Peyer's patch (tissue), 4 donors: ENCODE measurements at regions not wholly inside any gene's neighbourhood (a gene's known extent, or its start where the extent isn't known, plus 50 kb on each side); places are given as distances from the start of the nearest gene placed in this dataset.

Experiments used
- DNase-seq, 3 donors: peaks; one replicate each; pipeline ENCODE4 v3.0.0-alpha.2; 2017 to 2019
- H3K27ac ChIP-seq, 4 donors: fragments of 200-600 bp; sonication (generic); one replicate each; pipeline ENCODE4 v1.5.1; 2016 to 2019
- H3K27me3 ChIP-seq, 2 donors: fragments of 200-600 bp; sonication (generic); one replicate each; pipeline ENCODE4 v1.5.1; 2019
- H3K36me3 ChIP-seq, 3 donors: fragments of 200-600 bp; sonication (generic); one replicate each; pipeline ENCODE4 v1.5.1; 2016 to 2019
- H3K4me1 ChIP-seq, 4 donors: fragments of 200-600 bp; sonication (generic); one replicate each; pipeline ENCODE4 v1.5.1; 2016 to 2019
- H3K4me3 ChIP-seq, 4 donors: fragments of 200-600 bp; sonication (generic); 1 replicate in 3 of 4; 2 replicates in 1 of 4; pipeline ENCODE4 v1.5.1; 2016 to 2019; ENCODE audit warnings: mild to moderate bottlenecking in 1 of 4
- H3K9me3 ChIP-seq, 4 donors: fragments of 200-600 bp; sonication (generic); one replicate each; pipeline ENCODE4 v1.5.1; 2016 to 2019; ENCODE audit warnings: mild to moderate bottlenecking in 1 of 4
- POLR2A ChIP-seq, 2 donors: fragments of 450-650 bp; IDR thresholded peaks; one replicate each; pipeline ENCODE4 v1.5.1; 2017; ENCODE audit warnings: antibody characterized with exemption in 2 of 2, mild to moderate bottlenecking in 2 of 2, moderate library complexity in 2 of 2
- TF ChIP-seq, protein P1 (sequence below), 6 experiments: fragments of 450-650 bp in 4 of 6; fragments of 200-600 bp in 2 of 6; sonication (generic) in 1 of 6; IDR thresholded peaks; one replicate each; pipeline ENCODE4 v1.5.1; 2017 to 2019; ENCODE audit warnings: antibody characterized with exemption in 6 of 6, mild to moderate bottlenecking in 3 of 6, moderate library complexity in 1 of 6

DNA sequence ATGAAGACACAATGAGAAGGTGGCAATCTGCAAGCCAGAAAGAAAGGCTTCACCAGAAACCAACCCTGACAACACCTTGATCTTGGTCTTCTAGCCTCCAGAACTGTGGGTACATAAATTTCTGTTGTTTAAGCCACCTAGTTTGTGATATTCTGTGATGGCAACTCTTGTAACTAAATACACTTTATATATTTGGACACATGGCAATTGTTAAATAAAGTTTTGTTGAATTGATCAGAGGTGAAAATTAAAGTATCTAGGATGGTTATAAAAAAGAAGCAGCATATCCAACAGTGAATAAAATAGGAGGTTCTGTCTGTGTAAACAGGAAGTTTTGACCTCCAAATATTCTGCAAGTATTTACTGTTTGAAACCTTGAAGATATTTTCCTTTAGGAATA, 516.3 kb downstream of the SOX5 start:
- Histone ChIP-seq H3K4me3 (no peak overlapping the region), H3K4me1 (no peaks in the 10 kb centered on the region), H3K9me3 (no peaks in the 10 kb centered on the region), H3K27ac (no peak overlapping the region), H3K36me3 (no peaks in the 10 kb centered on the region), H3K27me3 (no peaks in the 10 kb centered on the region)
- no peak for DNase-seq
- no peak for TF ChIP-seq POLR2A (IDR thresholded peaks at IDR 0.05)
- TF ChIP-seq, protein P1, sequence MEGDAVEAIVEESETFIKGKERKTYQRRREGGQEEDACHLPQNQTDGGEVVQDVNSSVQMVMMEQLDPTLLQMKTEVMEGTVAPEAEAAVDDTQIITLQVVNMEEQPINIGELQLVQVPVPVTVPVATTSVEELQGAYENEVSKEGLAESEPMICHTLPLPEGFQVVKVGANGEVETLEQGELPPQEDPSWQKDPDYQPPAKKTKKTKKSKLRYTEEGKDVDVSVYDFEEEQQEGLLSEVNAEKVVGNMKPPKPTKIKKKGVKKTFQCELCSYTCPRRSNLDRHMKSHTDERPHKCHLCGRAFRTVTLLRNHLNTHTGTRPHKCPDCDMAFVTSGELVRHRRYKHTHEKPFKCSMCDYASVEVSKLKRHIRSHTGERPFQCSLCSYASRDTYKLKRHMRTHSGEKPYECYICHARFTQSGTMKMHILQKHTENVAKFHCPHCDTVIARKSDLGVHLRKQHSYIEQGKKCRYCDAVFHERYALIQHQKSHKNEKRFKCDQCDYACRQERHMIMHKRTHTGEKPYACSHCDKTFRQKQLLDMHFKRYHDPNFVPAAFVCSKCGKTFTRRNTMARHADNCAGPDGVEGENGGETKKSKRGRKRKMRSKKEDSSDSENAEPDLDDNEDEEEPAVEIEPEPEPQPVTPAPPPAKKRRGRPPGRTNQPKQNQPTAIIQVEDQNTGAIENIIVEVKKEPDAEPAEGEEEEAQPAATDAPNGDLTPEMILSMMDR (IDR thresholded peaks at IDR 0.05), result no peak

DNA sequence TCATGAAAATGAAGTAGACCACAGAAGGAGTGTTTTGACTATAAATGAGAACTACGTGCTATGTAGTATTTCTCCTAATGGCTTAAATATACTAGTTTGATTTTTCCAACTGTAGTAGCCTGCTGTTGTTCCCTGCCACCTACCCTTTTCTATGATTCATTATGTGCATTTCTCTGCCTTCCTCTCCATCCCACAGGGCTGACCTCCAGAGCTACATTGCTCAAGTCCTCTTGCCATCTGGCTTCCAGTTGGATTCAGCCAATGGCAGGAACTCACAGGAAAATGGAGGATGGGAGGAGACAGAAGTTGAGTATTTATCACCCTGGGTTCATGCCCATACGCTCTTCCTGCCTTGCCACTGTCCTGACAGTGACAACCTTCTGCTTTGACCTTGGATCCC, 515.3 kb downstream of the SOX5 start:
- no peaks in the 10 kb centered on the region for H3K36me3 ChIP-seq
- H3K4me1 ChIP-seq, result no peaks in the 10 kb centered on the region
- no peak overlapping the region for H3K4me3 ChIP-seq
- no peaks in the 10 kb centered on the region for H3K27me3 ChIP-seq
- DNase-seq, result no peak
- no peaks in the 10 kb centered on the region for H3K9me3 ChIP-seq
- no peak overlapping the region for H3K27ac ChIP-seq
- no peak for TF ChIP-seq POLR2A (IDR thresholded peaks at IDR 0.05)
- TF ChIP-seq, protein P1 (IDR thresholded peaks at IDR 0.05), result no peak

DNA sequence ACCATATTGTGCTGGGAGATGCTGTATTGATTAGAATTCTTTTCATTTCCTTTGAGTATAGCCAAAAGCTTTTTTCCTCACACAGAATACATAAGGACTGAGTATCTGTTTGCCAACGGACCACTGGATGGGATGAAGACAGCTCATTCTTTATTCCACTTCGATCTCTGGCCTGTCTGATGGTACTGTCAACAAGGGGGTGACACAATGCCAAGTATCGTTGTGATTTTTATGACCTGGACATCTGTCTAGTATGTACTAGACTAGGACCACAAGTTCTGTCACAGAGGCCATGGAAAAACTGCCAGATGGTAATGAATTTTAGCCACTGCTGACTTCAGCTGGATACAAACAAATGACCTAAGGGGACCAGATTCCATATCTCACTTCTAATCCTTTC, 502.7 kb downstream of the SOX5 start:
- H3K9me3 ChIP-seq, result no peaks in the 10 kb centered on the region
- TF ChIP-seq, protein P1 (IDR thresholded peaks at IDR 0.05), result no peak
- TF ChIP-seq POLR2A (IDR thresholded peaks at IDR 0.05), result no peak
- no peaks in the 10 kb centered on the region for H3K4me1 ChIP-seq
- H3K4me3 ChIP-seq, result no peak overlapping the region
- DNase-seq, result no peak
- no peaks in the 10 kb centered on the region for H3K36me3 ChIP-seq
- no peak overlapping the region for H3K27ac ChIP-seq
- no peaks in the 10 kb centered on the region for H3K27me3 ChIP-seq

DNA sequence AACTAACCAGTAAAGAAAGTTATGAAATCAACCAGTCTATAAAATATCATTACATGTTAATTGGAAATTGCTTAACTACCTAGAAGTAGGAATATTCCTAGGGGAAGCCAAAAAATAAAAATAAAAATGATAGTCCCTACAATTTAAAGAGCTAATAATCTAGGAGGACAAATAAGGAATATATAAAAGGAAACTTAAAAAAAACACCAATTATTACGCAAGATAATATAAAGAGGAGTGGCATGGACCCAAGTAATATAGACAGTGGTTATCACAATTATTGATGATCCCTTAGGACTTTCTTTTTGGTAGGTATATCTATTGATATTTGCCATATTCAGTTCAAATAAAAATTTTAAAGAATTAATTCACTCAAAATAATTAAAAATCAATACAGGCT, 498.7 kb downstream of the SOX5 start:
- Histone ChIP-seq H3K4me3 (no peak overlapping the region), H3K4me1 (no peaks in the 10 kb centered on the region)

DNA sequence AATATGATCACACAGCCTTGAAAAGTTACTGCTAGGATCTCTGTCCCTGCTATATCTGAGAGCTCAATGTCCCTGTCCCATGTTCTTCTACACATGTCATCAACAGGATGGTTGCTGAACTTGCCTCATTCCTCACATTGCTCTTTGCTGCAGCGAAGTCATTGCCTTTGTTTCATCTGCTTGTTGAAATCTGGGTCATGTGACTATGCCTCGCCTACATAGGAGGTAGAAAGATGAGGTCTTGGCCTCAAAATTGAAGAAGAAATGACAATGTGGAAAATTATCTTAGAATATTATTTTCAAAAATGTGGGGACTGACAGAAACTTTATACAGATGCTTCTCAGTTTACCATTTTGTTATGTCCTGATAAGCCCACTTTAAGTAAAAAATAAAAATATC, 494.2 kb downstream of the SOX5 start:
- Histone ChIP-seq H3K36me3 (no peaks in the 10 kb centered on the region), H3K9me3 (no peaks in the 10 kb centered on the region), H3K4me1 (no peaks in the 10 kb centered on the region), H3K27ac (no peak overlapping the region), H3K4me3 (no peak overlapping the region), H3K27me3 (no peaks in the 10 kb centered on the region)
- TF ChIP-seq, protein P1 (IDR thresholded peaks at IDR 0.05), result no peak
- no peak for TF ChIP-seq POLR2A (IDR thresholded peaks at IDR 0.05)
- DNase-seq, result no peak

More for the DNA sequence above, 498.7 kb downstream of the SOX5 start:
- Histone ChIP-seq H3K9me3 (no peaks in the 10 kb centered on the region), H3K36me3 (no peaks in the 10 kb centered on the region), H3K27me3 (no peaks in the 10 kb centered on the region), H3K27ac (no peak overlapping the region)
- DNase-seq, result no peak
- TF ChIP-seq, protein P1 (IDR thresholded peaks at IDR 0.05), result no peak
- TF ChIP-seq POLR2A (IDR thresholded peaks at IDR 0.05), result no peak

DNA sequence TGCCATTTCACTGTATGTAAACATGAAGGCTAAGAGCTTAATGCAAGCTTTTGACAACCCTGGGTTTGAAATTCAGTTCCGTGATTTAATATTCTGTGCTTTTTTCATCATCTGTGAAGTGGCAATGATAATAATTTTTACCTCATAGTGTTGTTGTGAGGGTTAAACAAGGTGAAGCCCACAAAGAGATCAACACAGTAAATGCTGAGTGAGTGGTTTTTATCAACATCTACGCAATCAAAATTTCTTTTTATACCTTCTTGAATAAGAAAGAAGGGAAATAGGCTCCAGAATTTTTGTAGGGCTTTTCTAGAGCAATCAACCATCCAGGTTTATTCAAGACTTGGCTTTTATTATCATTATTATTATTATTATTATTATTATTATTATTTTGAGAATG, 490.8 kb downstream of the SOX5 start:
- Histone ChIP-seq H3K9me3 (no peaks in the 10 kb centered on the region), H3K36me3 (no peaks in the 10 kb centered on the region), H3K27me3 (no peaks in the 10 kb centered on the region), H3K4me3 (no peak overlapping the region), H3K4me1 (no peaks in the 10 kb centered on the region), H3K27ac (no peak overlapping the region)
- no peak for TF ChIP-seq POLR2A (IDR thresholded peaks at IDR 0.05)
- DNase-seq, result no peak
